GM12892 (cell line): ENCODE measurements at regions not wholly inside any gene's neighbourhood (a gene's known extent, or its start where the extent isn't known, plus 50 kb on each side); places are given as distances from the start of the nearest gene placed in this dataset.

Experiments
- POLR2A ChIP-seq: IDR thresholded peaks from 2 replicates; pipeline ENCODE4 v1.6.1; 2011; ENCODE audit warnings: low read depth, low read length, control low read depth
- POLR2AphosphoS5 ChIP-seq: IDR thresholded peaks from 2 replicates; pipeline ENCODE4 v1.6.1; 2011; ENCODE audit warnings: low read depth, low read length, control low read depth

DNA sequence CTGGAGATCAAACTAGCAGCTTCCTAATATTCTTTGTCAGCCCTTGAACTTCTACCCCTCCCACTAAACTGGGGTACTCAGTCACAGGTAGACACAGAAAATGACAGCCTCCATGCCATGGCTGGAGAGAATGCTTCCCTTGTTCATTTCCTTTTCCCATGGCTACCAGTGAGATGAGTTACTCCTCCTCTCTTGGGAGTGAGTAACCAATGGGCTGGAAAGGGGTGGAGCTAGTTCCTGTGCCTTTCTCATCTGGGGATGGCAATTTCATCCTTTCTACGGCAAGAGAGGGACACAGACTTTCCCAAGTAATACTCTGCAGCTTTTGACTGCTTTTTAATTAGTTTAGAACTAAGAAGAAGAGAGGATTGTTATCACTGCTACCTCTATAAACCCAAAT, 1045.6 kb upstream of the WWC1 start:
- no peak for TF ChIP-seq POLR2A
- TF ChIP-seq POLR2AphosphoS5: no peak
